ENCODE measurements at regions not wholly inside any gene's neighbourhood (a gene's known extent, or its start where the extent isn't known, plus 50 kb on each side); places are given as distances from the start of the nearest gene placed in this dataset.

- ChIA-PET POLR2A (no interaction called here), CTCF (interaction anchor here (0.6 kb wide), 1 partner anchor 115 kb away, joined by 4 read pairs; no protein-coding TSS in a partner anchor)
- intact Hi-C loops (cut with micrococcal nuclease): no loop called here
- peaks cover 7% of the 10 kb centered on the region for H3K9me3 Mint-ChIP-seq (ENCODE audit: unreplicated experiment)
- no peaks in the 10 kb centered on the region for H3K36me3 Mint-ChIP-seq (ENCODE audit: insufficient read depth, unreplicated experiment)
- no peaks in the 10 kb centered on the region for H3K4me1 Mint-ChIP-seq (ENCODE audit: insufficient read depth, unreplicated experiment)
- BruUV-seq (replicated peaks): no TSS peak
- DNase-seq (ENCODE audit: unreplicated experiment): no peak
- H3K27me3 Mint-ChIP-seq (ENCODE audit: insufficient read depth, unreplicated experiment): no peaks in the 10 kb centered on the region
- no peak overlapping the region for H3K4me3 Mint-ChIP-seq (ENCODE audit: unreplicated experiment)
- no peak for TF ChIP-seq CTCF (IDR thresholded peaks at IDR 0.05; ENCODE audit: unreplicated experiment)
- H3K27ac Mint-ChIP-seq (ENCODE audit: low read depth, unreplicated experiment): no peak overlapping the region
These were observed 748.8 kb upstream of the RIOK2 start for GRCh38 chr5:97931829-97932228.

GRCh38 chr5:97936231-97936630 lies 753.2 kb upstream of the RIOK2 start:
- POLR2A ChIA-PET: no interaction called here

GRCh38 chr5:97937846-97938245 lies 754.8 kb upstream of the RIOK2 start:
- Mint-ChIP-seq H3K27me3 (ENCODE audit: insufficient read depth, unreplicated experiment) (no peaks in the 10 kb centered on the region), H3K36me3 (ENCODE audit: insufficient read depth, unreplicated experiment) (no peaks in the 10 kb centered on the region), H3K4me3 (ENCODE audit: unreplicated experiment) (no peak overlapping the region), H3K9me3 (ENCODE audit: unreplicated experiment) (peaks cover 7% of the 10 kb centered on the region), H3K4me1 (ENCODE audit: insufficient read depth, unreplicated experiment) (no peaks in the 10 kb centered on the region), H3K27ac (ENCODE audit: low read depth, unreplicated experiment) (no peak overlapping the region)
- intact Hi-C loops (cut with micrococcal nuclease): no loop called here
- DNase-seq (ENCODE audit: unreplicated experiment): no peak
- POLR2A ChIA-PET: no interaction called here
- no TSS peak for BruUV-seq (replicated peaks)
- CTCF ChIA-PET: no interaction called here
- no peak for TF ChIP-seq CTCF (IDR thresholded peaks at IDR 0.05; ENCODE audit: unreplicated experiment)

More at GRCh38 chr5:97936231-97936630, 753.2 kb upstream of the RIOK2 start:
- TF ChIP-seq CTCF (IDR thresholded peaks at IDR 0.05; ENCODE audit: unreplicated experiment): no peak
- H3K4me1 Mint-ChIP-seq (ENCODE audit: insufficient read depth, unreplicated experiment): no peaks in the 10 kb centered on the region
- H3K9me3 Mint-ChIP-seq (ENCODE audit: unreplicated experiment): peaks cover 7% of the 10 kb centered on the region
- peak overlapping the region; percentile 37 for H3K27ac Mint-ChIP-seq (ENCODE audit: low read depth, unreplicated experiment)
- H3K4me3 Mint-ChIP-seq (ENCODE audit: unreplicated experiment): no peak overlapping the region
- no peaks in the 10 kb centered on the region for H3K36me3 Mint-ChIP-seq (ENCODE audit: insufficient read depth, unreplicated experiment)
- CTCF ChIA-PET: no interaction called here
- no peaks in the 10 kb centered on the region for H3K27me3 Mint-ChIP-seq (ENCODE audit: insufficient read depth, unreplicated experiment)
- intact Hi-C loops (cut with micrococcal nuclease): no loop called here
- DNase-seq (ENCODE audit: unreplicated experiment): no peak
- no TSS peak for BruUV-seq (replicated peaks)

GRCh38 chr5:97943036-97943435 lies 760.0 kb upstream of the RIOK2 start:
- Mint-ChIP-seq H3K4me3 (ENCODE audit: unreplicated experiment) (no peak overlapping the region), H3K9me3 (ENCODE audit: unreplicated experiment) (no peaks in the 10 kb centered on the region), H3K27me3 (ENCODE audit: insufficient read depth, unreplicated experiment) (no peaks in the 10 kb centered on the region), H3K36me3 (ENCODE audit: insufficient read depth, unreplicated experiment) (no peaks in the 10 kb centered on the region), H3K27ac (ENCODE audit: low read depth, unreplicated experiment) (no peak overlapping the region), H3K4me1 (ENCODE audit: insufficient read depth, unreplicated experiment) (no peaks in the 10 kb centered on the region)
- CTCF ChIA-PET: interaction anchor here (0.6 kb wide), 1 partner anchor 11 kb away, joined by 3 read pairs; no protein-coding TSS in a partner anchor
- DNase-seq (ENCODE audit: unreplicated experiment): no peak
- no TSS peak for BruUV-seq (replicated peaks)
- intact Hi-C loops (cut with micrococcal nuclease): no loop called here
- no peak for TF ChIP-seq CTCF (IDR thresholded peaks at IDR 0.05; ENCODE audit: unreplicated experiment)
- POLR2A ChIA-PET: no interaction called here
